HepG2 (cell line): ENCODE measurements at regions not wholly inside any gene's neighbourhood (a gene's known extent, or its start where the extent isn't known, plus 50 kb on each side); places are given as distances from the start of the nearest gene placed in this dataset.

Experiments used
- ATAC-seq: fragments of 200-7000 bp; cut with Tn5 transposase; 3 replicates; pipeline ENCODE4 v1.9.1; 2020; ENCODE audit warnings: mild to moderate bottlenecking, moderate library complexity
- BruUV-seq: library from RNA; stranded (reverse); fragments of 400-500 nt; replicated peaks from 2 replicates; lab custom pipeline; 2021; lab: Mats Ljungman, UMichigan
- CTCF ChIA-PET: fragments of 300-600 bp; formaldehyde crosslinking; extraction: SDS; loops from one replicate; lab custom pipeline; 2021; ENCODE audit warnings: low total read pairs, inconsistent platforms, low intra/inter-chr PET ratio; lab: Yijun Ruan, JAX
- POLR2A ChIA-PET: fragments of 350-600 bp; sonication (Branson Sonifier 250); formaldehyde crosslinking; loops from one replicate; lab custom pipeline; 2020; ENCODE audit warnings: antibody characterized with exemption, inconsistent platforms; lab: Yijun Ruan, JAX
- DNase-seq: peaks from one replicate; pipeline ENCODE4 v3.0.0-alpha.2; 2015; ENCODE audit warnings: low spot score
- FAIRE-seq: peaks from 3 replicates; lab custom pipeline; 2011; peaks lifted over from hg19 to GRCh38; lab: Jason Lieb, UNC
- H2AFZ ChIP-seq: one replicate; pipeline ENCODE4 v1.6.1; 2011; ENCODE audit warnings: low read length, inconsistent platforms
- H3K27ac ChIP-seq: fragments of 300-600 bp; 3 replicates; pipeline ENCODE4 v1.8.0; 2011; ENCODE audit warnings: mixed run types, mild to moderate bottlenecking, mixed read lengths, low read length, inconsistent platforms; ENCODE audit not compliant: insufficient read depth; ENCODE audit errors: extremely low read length
- H3K27me3 ChIP-seq, 2 experiments: fragments of 200-600 bp in 1 of 2; 2 replicates in 1 of 2; 3 replicates in 1 of 2; pipeline versions ENCODE4 v1.6.0 to v1.8.0; 2011; ENCODE audit warnings: low read length in 2 of 2, mild to moderate bottlenecking in 2 of 2, moderate library complexity in 2 of 2, inconsistent platforms in 1 of 2; ENCODE audit not compliant: insufficient read depth in 2 of 2, control insufficient read depth in 1 of 2
- H3K36me3 ChIP-seq, 2 experiments: fragments of 200-600 bp in 1 of 2; replicated peaks in 1 of 2; 2 replicates in 1 of 2; 3 replicates in 1 of 2; pipeline versions ENCODE4 v1.5.1 to v1.8.0; 2011; ENCODE audit warnings: low read length in 2 of 2, inconsistent platforms in 1 of 2; ENCODE audit not compliant: insufficient read depth in 2 of 2, control insufficient read depth in 1 of 2
- H3K4me1 ChIP-seq: 2 replicates; pipeline ENCODE4 v1.5.1; 2012; ENCODE audit warnings: low read length, inconsistent platforms; ENCODE audit not compliant: insufficient read depth
- H3K4me2 ChIP-seq: 2 replicates; pipeline ENCODE4 v1.6.0; 2011; ENCODE audit warnings: low read depth, low read length, inconsistent platforms
- H3K4me3 ChIP-seq, 3 experiments: fragments of 200-600 bp in 1 of 3; sonication (generic), shearing (Covaris generic) in 1 of 3; replicated peaks in 1 of 3; 2 replicates each; pipeline ENCODE4 v1.5.1; 2011 to 2016; ENCODE audit warnings: low read length in 3 of 3, inconsistent platforms in 2 of 3, low read depth in 2 of 3, mild to moderate bottlenecking in 2 of 3, control low read depth in 1 of 3, mixed read lengths in 1 of 3; ENCODE audit not compliant: insufficient read depth in 1 of 3
- H3K79me2 ChIP-seq: one replicate; pipeline ENCODE4 v1.6.1; 2011; ENCODE audit warnings: low read length, inconsistent platforms; ENCODE audit not compliant: insufficient read depth
- H3K9ac ChIP-seq: 2 replicates; pipeline ENCODE4 v1.6.0; 2011; ENCODE audit warnings: mild to moderate bottlenecking, low read depth, low read length, inconsistent platforms; ENCODE audit not compliant: insufficient read depth
- H3K9me3 ChIP-seq: 2 replicates; pipeline ENCODE4 v1.5.1; 2012; ENCODE audit warnings: mild to moderate bottlenecking, low read length
- H4K20me1 ChIP-seq: 2 replicates; pipeline ENCODE4 v1.6.0; 2011; ENCODE audit warnings: inconsistent platforms, mild to moderate bottlenecking, low read length, moderate library complexity; ENCODE audit not compliant: insufficient read depth
- BHLHE40 ChIP-seq: IDR thresholded peaks from 2 replicates; pipeline ENCODE4 v1.6.1; 2011; ENCODE audit warnings: low read length, improper control_type of control experiment
- HOXD1 ChIP-seq: sonication (generic); formaldehyde crosslinking; IDR thresholded peaks from 2 replicates; pipeline ENCODE4 v1.5.0; 2020; ENCODE audit warnings: missing genetic modification reagents
- NR1H2 ChIP-seq: sonication (generic); formaldehyde crosslinking; IDR thresholded peaks from 2 replicates; pipeline ENCODE4 v1.8.1; 2022; ENCODE audit warnings: low read depth, missing genetic modification reagents, borderline replicate concordance
- RAD21 ChIP-seq: fragments of 450-650 bp; formaldehyde crosslinking; IDR thresholded peaks from 2 replicates; pipeline ENCODE4 v1.5.0; 2020; ENCODE audit warnings: mild to moderate bottlenecking
- SMC3 ChIP-seq: IDR thresholded peaks from 2 replicates; pipeline ENCODE4 v1.6.1; 2011; ENCODE audit warnings: low read length, improper control_type of control experiment
- STAG1 ChIP-seq: sonication (generic); formaldehyde crosslinking; IDR thresholded peaks from 2 replicates; pipeline ENCODE4 v1.4.0; 2020; ENCODE audit warnings: missing genetic modification reagents
- XRCC5 ChIP-seq: fragments of 200-400 bp; formaldehyde crosslinking; optimal IDR thresholded peaks from 2 replicates; pipeline ENCODE3; 2017; ENCODE audit warnings: mild to moderate bottlenecking, low read length
- ZNF282 ChIP-seq: fragments of 450-650 bp; IDR thresholded peaks from 2 replicates; pipeline ENCODE4 v1.6.1; 2018; ENCODE audit not compliant: partially characterized antibody
- WGBS: methylation state at CpG from one replicate; pipeline ENCODE4 v1.1.6; 2017; ENCODE audit warnings: low lambda C conversion rate; 5-methylcytosine and 5-hydroxymethylcytosine counted together
- in situ Hi-C: cut with HindIII; loops from 2 replicates; pipeline ENCODE4 v1.10.0; 2017; ENCODE audit warnings: low pct_unique_long_range_greater_than_20kb; ENCODE audit not compliant: extremely low pct_ligation_motif_present
- intact Hi-C: fragments of 100-400 bp; cut with micrococcal nuclease; formaldehyde crosslinking; loops from one replicate; pipeline ENCODE4 v1.10.0; 2022; ENCODE audit not compliant: unreplicated experiment
- TF ChIP-seq, protein P1 (sequence below): sonication (generic); formaldehyde crosslinking; IDR thresholded peaks from 2 replicates; pipeline ENCODE4 v1.5.0; 2020; ENCODE audit warnings: mild to moderate bottlenecking, missing genetic modification reagents, moderate library complexity

DNA sequence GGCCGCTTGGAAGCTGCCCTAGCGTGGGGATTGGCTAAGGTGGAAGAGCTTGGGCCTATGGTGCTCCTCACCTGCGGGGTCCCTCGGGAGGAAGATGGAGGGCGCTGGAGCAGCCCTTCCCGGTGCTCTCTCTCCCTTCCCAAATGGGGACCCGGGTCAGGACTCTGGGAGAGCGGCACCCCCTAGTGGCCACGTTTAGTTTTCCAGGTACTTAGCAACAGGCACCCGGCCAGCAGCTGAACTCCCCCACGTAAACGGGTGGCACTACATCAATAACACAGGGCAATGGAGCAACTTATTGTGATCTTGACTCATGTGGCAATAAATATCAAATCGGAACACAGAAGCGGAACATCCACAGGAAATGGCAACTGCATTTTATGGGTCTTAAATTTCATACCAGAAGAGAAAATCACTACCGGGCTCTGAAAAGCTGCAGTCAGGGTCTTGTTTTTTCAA lies 316.6 kb downstream of the AGTPBP1 start:
- peaks cover 1 to 24% of the 10 kb centered on the region in 2 experiments; a peak in 3 of 5 replicates for H3K27me3 ChIP-seq
- no peaks in the 10 kb centered on the region for H3K79me2 ChIP-seq
- ATAC-seq: peak; percentile 85
- no peaks in the 10 kb centered on the region for H3K4me1 ChIP-seq
- ChIA-PET POLR2A (no interaction called here), CTCF (interaction anchor here (1.2 kb wide), 1 partner anchor 728 kb away, joined by 3 read pairs; no protein-coding TSS in a partner anchor)
- no peak for FAIRE-seq
- no peak overlapping the region for H3K4me3 ChIP-seq
- BruUV-seq: no TSS peak
- H3K9ac ChIP-seq: no peak overlapping the region
- H3K27ac ChIP-seq: no peak overlapping the region
- TF ChIP-seq HOXD1: no peak
- TF ChIP-seq XRCC5: peak; percentile 24
- no peak for TF ChIP-seq ZNF282
- TF ChIP-seq NR1H2 (CRISPR knock-in tag): no peak
- no peak for TF ChIP-seq BHLHE40
- TF ChIP-seq SMC3: peak; percentile 43
- TF ChIP-seq, protein P1, sequence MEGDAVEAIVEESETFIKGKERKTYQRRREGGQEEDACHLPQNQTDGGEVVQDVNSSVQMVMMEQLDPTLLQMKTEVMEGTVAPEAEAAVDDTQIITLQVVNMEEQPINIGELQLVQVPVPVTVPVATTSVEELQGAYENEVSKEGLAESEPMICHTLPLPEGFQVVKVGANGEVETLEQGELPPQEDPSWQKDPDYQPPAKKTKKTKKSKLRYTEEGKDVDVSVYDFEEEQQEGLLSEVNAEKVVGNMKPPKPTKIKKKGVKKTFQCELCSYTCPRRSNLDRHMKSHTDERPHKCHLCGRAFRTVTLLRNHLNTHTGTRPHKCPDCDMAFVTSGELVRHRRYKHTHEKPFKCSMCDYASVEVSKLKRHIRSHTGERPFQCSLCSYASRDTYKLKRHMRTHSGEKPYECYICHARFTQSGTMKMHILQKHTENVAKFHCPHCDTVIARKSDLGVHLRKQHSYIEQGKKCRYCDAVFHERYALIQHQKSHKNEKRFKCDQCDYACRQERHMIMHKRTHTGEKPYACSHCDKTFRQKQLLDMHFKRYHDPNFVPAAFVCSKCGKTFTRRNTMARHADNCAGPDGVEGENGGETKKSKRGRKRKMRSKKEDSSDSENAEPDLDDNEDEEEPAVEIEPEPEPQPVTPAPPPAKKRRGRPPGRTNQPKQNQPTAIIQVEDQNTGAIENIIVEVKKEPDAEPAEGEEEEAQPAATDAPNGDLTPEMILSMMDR (CRISPR knock-in tag): peak; percentile 76
- peak; percentile 64 for TF ChIP-seq STAG1 (CRISPR knock-in tag)
- peak; percentile 39; the same call in 1 of the 2 replicates for TF ChIP-seq RAD21
- no peak overlapping the region for H3K4me2 ChIP-seq
- WGBS: 26% methylated on average over 7 of the region's 15 CpGs
- in situ Hi-C loops: no loop called here
- no peaks in the 10 kb centered on the region for H3K9me3 ChIP-seq
- intact Hi-C loops: loop anchor here (2.0 kb wide), 1 partner anchor 1028 kb away; no protein-coding TSS in a partner anchor
- no peaks in the 10 kb centered on the region for H3K36me3 ChIP-seq
- H4K20me1 ChIP-seq: no peaks in the 10 kb centered on the region
- no peak overlapping the region for H2AFZ ChIP-seq
- peak; percentile 27 for DNase-seq
